H9 (cell line): ENCODE measurements at regions not wholly inside any gene's neighbourhood (a gene's known extent, or its start where the extent isn't known, plus 50 kb on each side); places are given as distances from the start of the nearest gene placed in this dataset.

Experiments
- DNase-seq: peaks from one replicate; pipeline ENCODE4 v3.0.0-alpha.2; 2017
- H2AFZ ChIP-seq: one replicate; pipeline ENCODE4 v1.6.1; 2013; ENCODE audit warnings: mild to moderate bottlenecking, low read length, control low read depth, moderate library complexity
- H2AK5ac ChIP-seq: 2 replicates; pipeline ENCODE4 v1.6.1; 2013; ENCODE audit warnings: low read length, control low read depth, mixed read lengths; ENCODE audit not compliant: insufficient read length
- H2BK120ac ChIP-seq: one replicate; pipeline ENCODE4 v1.6.1; 2013; ENCODE audit warnings: low read depth, mild to moderate bottlenecking, low read length, control low read depth, inconsistent platforms; ENCODE audit not compliant: poor library complexity, severe bottlenecking
- H2BK12ac ChIP-seq: 2 replicates; pipeline ENCODE4 v1.6.1; 2013; ENCODE audit warnings: low read length, control low read depth, mixed read lengths, low read depth; ENCODE audit not compliant: insufficient read length
- H2BK15ac ChIP-seq: 2 replicates; pipeline ENCODE4 v1.6.1; 2013; ENCODE audit warnings: low read depth, low read length, control low read depth
- H2BK20ac ChIP-seq: one replicate; pipeline ENCODE4 v1.6.1; 2013; ENCODE audit warnings: low read depth, mild to moderate bottlenecking, low read length, control low read depth, inconsistent platforms; ENCODE audit not compliant: poor library complexity, severe bottlenecking
- H2BK5ac ChIP-seq: 2 replicates; pipeline ENCODE4 v1.6.1; 2013; ENCODE audit warnings: low read length, control low read depth, mixed read lengths; ENCODE audit not compliant: insufficient read length
- H3K14ac ChIP-seq: 2 replicates; pipeline ENCODE4 v1.6.1; 2013; ENCODE audit warnings: low read length, control low read depth; ENCODE audit not compliant: insufficient read depth
- H3K18ac ChIP-seq: 2 replicates; pipeline ENCODE4 v1.6.1; 2013; ENCODE audit warnings: low read depth, mild to moderate bottlenecking, mixed read lengths, low read length, control low read depth; ENCODE audit not compliant: insufficient read length
- H3K23ac ChIP-seq: 2 replicates; pipeline ENCODE4 v1.6.1; 2013; ENCODE audit warnings: low read length, control low read depth, mixed read lengths, low read depth; ENCODE audit not compliant: insufficient read length
- H3K23me2 ChIP-seq: 2 replicates; pipeline ENCODE4 v1.6.1; 2013; ENCODE audit warnings: low read depth, mild to moderate bottlenecking, mixed read lengths, low read length, control low read depth; ENCODE audit not compliant: insufficient read length, poor library complexity, severe bottlenecking
- H3K27ac ChIP-seq: 2 replicates; pipeline ENCODE4 v1.5.1; 2013; ENCODE audit warnings: low read length, control low read depth, mixed read lengths, low read depth; ENCODE audit not compliant: insufficient read length
- H3K27me3 ChIP-seq: 2 replicates; pipeline ENCODE4 v1.6.1; 2013; ENCODE audit warnings: low read length, control low read depth, inconsistent platforms; ENCODE audit not compliant: insufficient read depth
- H3K4ac ChIP-seq: 2 replicates; pipeline ENCODE4 v1.6.1; 2013; ENCODE audit warnings: low read depth, mild to moderate bottlenecking, control low read depth, inconsistent platforms, low read length, moderate library complexity
- H3K4me1 ChIP-seq: 2 replicates; pipeline ENCODE4 v1.6.1; 2013; ENCODE audit warnings: low read length, control low read depth, inconsistent platforms; ENCODE audit not compliant: insufficient read depth
- H3K4me2 ChIP-seq: 2 replicates; pipeline ENCODE4 v1.6.1; 2013; ENCODE audit warnings: low read length, control low read depth, mixed read lengths; ENCODE audit not compliant: insufficient read length, insufficient read depth
- H3K56ac ChIP-seq: 2 replicates; pipeline ENCODE4 v1.6.1; 2013; ENCODE audit warnings: low read depth, mild to moderate bottlenecking, mixed read lengths, low read length, control low read depth; ENCODE audit not compliant: insufficient read length
- H3K79me1 ChIP-seq: 2 replicates; pipeline ENCODE4 v1.6.1; 2013; ENCODE audit warnings: low read depth, mild to moderate bottlenecking, moderate library complexity, low read length, control low read depth, inconsistent platforms; ENCODE audit not compliant: insufficient read depth, poor library complexity, severe bottlenecking
- H3K79me2 ChIP-seq: 2 replicates; pipeline ENCODE4 v1.6.1; 2013; ENCODE audit warnings: low read length, control low read depth, inconsistent platforms; ENCODE audit not compliant: insufficient read depth
- H3K9ac ChIP-seq: 2 replicates; pipeline ENCODE4 v1.6.1; 2013; ENCODE audit warnings: low read length, control low read depth, mixed read lengths; ENCODE audit not compliant: insufficient read length; ENCODE audit errors: extremely low read depth
- H3K9me3 ChIP-seq: one replicate; pipeline ENCODE4 v1.6.1; 2013; ENCODE audit warnings: low read depth, low read length, inconsistent platforms; ENCODE audit not compliant: control insufficient read depth
- H3T11ph ChIP-seq: one replicate; pipeline ENCODE4 v1.6.1; 2013; ENCODE audit warnings: mild to moderate bottlenecking, low read length, control low read depth, inconsistent platforms
- H4K20me1 ChIP-seq: one replicate; pipeline ENCODE4 v1.6.1; 2013; ENCODE audit not compliant: control insufficient read depth, insufficient read length, insufficient read depth
- H4K5ac ChIP-seq: 2 replicates; pipeline ENCODE4 v1.6.1; 2013; ENCODE audit warnings: low read depth, mild to moderate bottlenecking, mixed read lengths, low read length, control low read depth; ENCODE audit not compliant: insufficient read length
- H4K8ac ChIP-seq: replicated peaks from 2 replicates; pipeline ENCODE4 v1.6.1; 2013; ENCODE audit warnings: low read length, control low read depth, mixed read lengths, low read depth; ENCODE audit not compliant: insufficient read length
- H4K91ac ChIP-seq: 2 replicates; pipeline ENCODE4 v1.6.1; 2013; ENCODE audit warnings: low read depth, mild to moderate bottlenecking, moderate library complexity, mixed read lengths, low read length, control low read depth; ENCODE audit not compliant: insufficient read length
- H3K27ac Mint-ChIP-seq, 3 experiments: 2 replicates in 2 of 3; 3 replicates in 1 of 3; pipeline ENCODE4 v1.8.0; 2020 to 2021; ENCODE audit warnings: mixed read lengths in 3 of 3, mild to moderate bottlenecking in 1 of 3, moderate library complexity in 1 of 3
- H3K27me3 Mint-ChIP-seq: 2 replicates; pipeline ENCODE4 v1.8.0; 2021; ENCODE audit warnings: low read depth, mild to moderate bottlenecking, moderate library complexity, mixed read lengths
- H3K36me3 Mint-ChIP-seq, 3 experiments: 2 replicates in 2 of 3; 3 replicates in 1 of 3; pipeline ENCODE4 v1.8.0; 2020 to 2021; ENCODE audit warnings: low read depth in 3 of 3, mixed read lengths in 3 of 3; ENCODE audit not compliant: insufficient read depth in 1 of 3
- H3K4me1 Mint-ChIP-seq, 2 experiments: 2 replicates each; pipeline ENCODE4 v1.8.0; 2020; ENCODE audit warnings: mixed read lengths in 2 of 2
- H3K4me3 Mint-ChIP-seq, 2 experiments: 2 replicates in 1 of 2; 3 replicates in 1 of 2; pipeline ENCODE4 v1.8.0; 2020 to 2021; ENCODE audit warnings: mild to moderate bottlenecking in 2 of 2, mixed read lengths in 2 of 2, moderate library complexity in 1 of 2
- H3K9me3 Mint-ChIP-seq, 2 experiments: 2 replicates in 1 of 2; 3 replicates in 1 of 2; pipeline ENCODE4 v1.8.0; 2020; ENCODE audit warnings: mild to moderate bottlenecking in 2 of 2, mixed read lengths in 2 of 2, moderate library complexity in 1 of 2
- CTCF ChIP-seq: fragments of 200-600 bp; sonication (generic); conservative IDR thresholded peaks from 3 replicates; pipeline ENCODE4 v1.8.0; 2021; ENCODE audit warnings: antibody characterized with exemption, mild to moderate bottlenecking
- WGBS: extraction: QIAGEN DNeasy Blood & Tissue Kit; methylation state at CpG from one replicate; pipeline ENCODE4 v1.1.7; 2013; ENCODE audit warnings: missing lambda C conversion rate, low lambda C conversion rate, mixed read lengths; ENCODE audit not compliant: insufficient read length; ENCODE audit errors: extremely low coverage; 5-methylcytosine and 5-hydroxymethylcytosine counted together

DNA sequence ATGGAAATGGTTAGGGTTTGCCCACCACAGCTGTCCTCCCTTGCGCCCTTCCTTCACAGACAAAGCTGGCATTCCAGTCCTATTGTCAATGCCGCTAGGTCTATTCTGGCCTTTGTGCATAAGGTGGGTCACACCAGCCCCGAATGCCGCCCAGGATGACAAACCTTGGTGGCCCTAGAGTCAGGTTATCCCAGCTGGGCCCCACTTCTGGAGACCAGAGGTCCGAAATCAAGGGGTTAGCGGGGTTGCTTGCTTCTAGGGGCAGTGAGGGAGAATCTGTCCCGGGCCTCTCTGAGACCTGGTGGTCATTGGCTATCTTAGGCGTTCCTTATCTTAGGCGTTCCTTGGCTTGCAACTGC lies 472.1 kb downstream of the SOX9 start:
- H2BK20ac ChIP-seq = no peak overlapping the region
- no peak overlapping the region; a peak in 1 of 5 replicates for H3K4me3 Mint-ChIP-seq
- H3K36me3 Mint-ChIP-seq = no peaks in the 10 kb centered on the region
- H3K9me3 ChIP-seq = no peaks in the 10 kb centered on the region
- no peak overlapping the region for H3K56ac ChIP-seq
- peaks cover 14% of the 10 kb centered on the region for H3K23me2 ChIP-seq
- H3K79me2 ChIP-seq = no peaks in the 10 kb centered on the region
- H3K4ac ChIP-seq = no peak overlapping the region
- no peak overlapping the region for H3K9ac ChIP-seq
- H3K9me3 Mint-ChIP-seq = peaks cover 0 to 3% of the 10 kb centered on the region in 2 experiments; a peak in 1 of 5 replicates
- no peak for DNase-seq
- H3K27me3 ChIP-seq = peaks cover 17% of the 10 kb centered on the region; the same call in 1 of the 2 replicates
- no peak overlapping the region for H2BK120ac ChIP-seq
- H3K27ac Mint-ChIP-seq = no peak overlapping the region
- no peak overlapping the region for H2AK5ac ChIP-seq
- H3T11ph ChIP-seq = no peak overlapping the region
- no peak overlapping the region for H3K23ac ChIP-seq
- H3K18ac ChIP-seq = no peak overlapping the region
- H4K20me1 ChIP-seq = no peaks in the 10 kb centered on the region
- no peak overlapping the region for H2BK5ac ChIP-seq
- no peak overlapping the region for H4K8ac ChIP-seq
- no peak overlapping the region for H2BK12ac ChIP-seq
- no peak overlapping the region for H4K5ac ChIP-seq
- H3K4me2 ChIP-seq = peak overlapping the region; percentile 74
- H4K91ac ChIP-seq = no peak overlapping the region
- peaks cover 22 to 27% of the 10 kb centered on the region in 2 experiments for H3K4me1 Mint-ChIP-seq
- H3K27ac ChIP-seq = no peak overlapping the region
- peaks cover 61% of the 10 kb centered on the region for H3K27me3 Mint-ChIP-seq
- no peaks in the 10 kb centered on the region for H3K79me1 ChIP-seq
- TF ChIP-seq CTCF = no peak
- no CpG with 5 or more reads among the region's 9 CpGs for WGBS
- no peak overlapping the region for H3K14ac ChIP-seq
- H3K4me1 ChIP-seq = peaks cover 6% of the 10 kb centered on the region; the same call in 1 of the 2 replicates
- H2AFZ ChIP-seq = no peak overlapping the region
- H2BK15ac ChIP-seq = no peak overlapping the region
